ENCODE measurements at regions not wholly inside any gene's neighbourhood (a gene's known extent, or its start where the extent isn't known, plus 50 kb on each side); places are given as distances from the start of the nearest gene placed in this dataset.

GRCh38 chr2:151197184-151198108 is 64.2 kb downstream of the RBM43 start:
- DNase-seq: no peak

- DNase-seq: no peak
Observed at GRCh38 chr2:151193576-151193975, 68.1 kb downstream of the RBM43 start.

- DNase-seq: no peak
Observed at GRCh38 chr2:151192681-151193080, 69.0 kb downstream of the RBM43 start.

- no peak for DNase-seq
Observed at GRCh38 chr2:151191001-151191400, 70.7 kb downstream of the RBM43 start.

- peak in 1 of 2 donors; percentile 27 for DNase-seq
Observed at GRCh38 chr2:151189125-151189524, 72.5 kb downstream of the RBM43 start.

- no peak for DNase-seq
Observed at GRCh38 chr2:151186011-151186410, 75.7 kb downstream of the RBM43 start.

GRCh38 chr2:151182899-151183809 is 78.5 kb downstream of the RBM43 start:
- DNase-seq: no peak

GRCh38 chr2:151182396-151182795 is 79.3 kb downstream of the RBM43 start:
- no peak for DNase-seq

- DNase-seq: no peak
Observed at GRCh38 chr2:151181524-151181923, 80.1 kb downstream of the RBM43 start.

- no peak for DNase-seq
Observed at GRCh38 chr2:151180123-151180522, 81.5 kb downstream of the RBM43 start.

- DNase-seq: no peak
Observed at GRCh38 chr2:151178207-151178606, 83.5 kb downstream of the RBM43 start.

GRCh38 chr2:151177756-151178155 is 83.9 kb downstream of the RBM43 start:
- no peak for DNase-seq

GRCh38 chr2:151176661-151177060 is 85.0 kb downstream of the RBM43 start:
- DNase-seq: no peak

GRCh38 chr2:151175864-151176263 is 85.8 kb downstream of the RBM43 start:
- no peak for DNase-seq

- DNase-seq: no peak
Observed at GRCh38 chr2:151174127-151174526, 87.5 kb downstream of the RBM43 start.

GRCh38 chr2:151171186-151171585 is 90.5 kb downstream of the RBM43 start:
- no peak for DNase-seq

- DNase-seq: no peak
Observed at GRCh38 chr2:151166410-151166809, 95.3 kb downstream of the RBM43 start.

GRCh38 chr2:151165105-151165684 is 96.5 kb downstream of the RBM43 start:
- DNase-seq: no peak

GRCh38 chr2:151161821-151162551 is 99.7 kb downstream of the RBM43 start:
- DNase-seq: no peak

- no peak for DNase-seq
Observed at GRCh38 chr2:151159109-151159662, 102.5 kb downstream of the RBM43 start.

- no peak for DNase-seq
Observed at GRCh38 chr2:151157000-151157735, 104.5 kb downstream of the RBM43 start.

- DNase-seq: no peak
Observed at GRCh38 chr2:151156431-151156830, 105.2 kb downstream of the RBM43 start.
